Astrocyte (in vitro differentiated cells and primary cell): ENCODE measurements at regions not wholly inside any gene's neighbourhood (a gene's known extent, or its start where the extent isn't known, plus 50 kb on each side); places are given as distances from the start of the nearest gene placed in this dataset.
A peak's percentile ranks its signal among the peaks of the same experiment; 100 is the strongest.

Experiments used
- DNase-seq: peaks from one replicate; pipeline ENCODE4 v3.0.0-alpha.2; 2010; ENCODE audit warnings: low read depth
- FAIRE-seq: peaks from 2 replicates; lab custom pipeline; 2011; peaks lifted over from hg19 to GRCh38; lab: Jason Lieb, UNC
- H2AFZ ChIP-seq: 2 replicates; pipeline ENCODE4 v1.6.0; 2012; ENCODE audit warnings: low read depth, low read length, inconsistent platforms
- H3K27ac ChIP-seq: 2 replicates; pipeline ENCODE4 v1.5.1; 2011; ENCODE audit warnings: low read depth, low read length, inconsistent platforms
- H3K27me3 ChIP-seq: 2 replicates; pipeline ENCODE4 v1.6.0; 2011; ENCODE audit warnings: low read length, inconsistent platforms; ENCODE audit not compliant: insufficient read depth
- H3K36me3 ChIP-seq: 2 replicates; pipeline ENCODE4 v1.5.1; 2011; ENCODE audit warnings: low read length, inconsistent platforms; ENCODE audit not compliant: insufficient read depth
- H3K4me1 ChIP-seq: 2 replicates; pipeline ENCODE4 v1.5.1; 2011; ENCODE audit warnings: low read length, inconsistent platforms; ENCODE audit not compliant: insufficient read depth
- H3K4me2 ChIP-seq: 2 replicates; pipeline ENCODE4 v1.6.0; 2012; ENCODE audit warnings: low read length, inconsistent platforms
- H3K4me3 ChIP-seq: 2 replicates; pipeline ENCODE4 v1.5.1; 2011; ENCODE audit warnings: low read depth, mild to moderate bottlenecking, low read length, inconsistent platforms; ENCODE audit not compliant: insufficient read depth
- H3K79me2 ChIP-seq: 2 replicates; pipeline ENCODE4 v1.6.0; 2012; ENCODE audit warnings: mild to moderate bottlenecking, low read length, inconsistent platforms; ENCODE audit not compliant: insufficient read depth
- H3K9ac ChIP-seq: 2 replicates; pipeline ENCODE4 v1.6.0; 2012; ENCODE audit warnings: mild to moderate bottlenecking, low read length, inconsistent platforms
- H3K9me3 ChIP-seq: 2 replicates; pipeline ENCODE4 v1.5.1; 2012; ENCODE audit warnings: low read depth, mild to moderate bottlenecking, low read length, inconsistent platforms; ENCODE audit not compliant: insufficient read depth
- H4K20me1 ChIP-seq: 2 replicates; pipeline ENCODE4 v1.6.0; 2012; ENCODE audit warnings: low read length, inconsistent platforms; ENCODE audit not compliant: insufficient read depth
- H3K27ac Mint-ChIP-seq: one replicate; pipeline ENCODE4 v1.8.0; 2021; ENCODE audit warnings: mild to moderate bottlenecking, mixed read lengths; ENCODE audit not compliant: unreplicated experiment
- H3K27me3 Mint-ChIP-seq: one replicate; pipeline ENCODE4 v1.8.0; 2021; ENCODE audit warnings: low read depth, mixed read lengths; ENCODE audit not compliant: unreplicated experiment
- H3K36me3 Mint-ChIP-seq: one replicate; pipeline ENCODE4 v1.8.0; 2021; ENCODE audit warnings: low read depth, mixed read lengths; ENCODE audit not compliant: unreplicated experiment
- H3K4me1 Mint-ChIP-seq: one replicate; pipeline ENCODE4 v1.8.0; 2021; ENCODE audit warnings: low read depth, mixed read lengths; ENCODE audit not compliant: unreplicated experiment
- H3K4me3 Mint-ChIP-seq: one replicate; pipeline ENCODE4 v1.8.0; 2021; ENCODE audit warnings: mild to moderate bottlenecking, moderate library complexity, mixed read lengths; ENCODE audit not compliant: unreplicated experiment
- H3K9me3 Mint-ChIP-seq: one replicate; pipeline ENCODE4 v1.8.0; 2021; ENCODE audit warnings: mild to moderate bottlenecking, mixed read lengths; ENCODE audit not compliant: unreplicated experiment
- EZH2 ChIP-seq: IDR thresholded peaks from 2 replicates; pipeline ENCODE4 v1.6.1; 2012; ENCODE audit warnings: mild to moderate bottlenecking, low read length, inconsistent platforms; ENCODE audit not compliant: insufficient read depth
- TF ChIP-seq, protein P1 (sequence below): IDR thresholded peaks from 2 replicates; pipeline ENCODE4 v1.5.1; 2011; ENCODE audit warnings: low read depth, mild to moderate bottlenecking, inconsistent platforms, low read length, moderate library complexity; ENCODE audit not compliant: insufficient read depth

DNA sequence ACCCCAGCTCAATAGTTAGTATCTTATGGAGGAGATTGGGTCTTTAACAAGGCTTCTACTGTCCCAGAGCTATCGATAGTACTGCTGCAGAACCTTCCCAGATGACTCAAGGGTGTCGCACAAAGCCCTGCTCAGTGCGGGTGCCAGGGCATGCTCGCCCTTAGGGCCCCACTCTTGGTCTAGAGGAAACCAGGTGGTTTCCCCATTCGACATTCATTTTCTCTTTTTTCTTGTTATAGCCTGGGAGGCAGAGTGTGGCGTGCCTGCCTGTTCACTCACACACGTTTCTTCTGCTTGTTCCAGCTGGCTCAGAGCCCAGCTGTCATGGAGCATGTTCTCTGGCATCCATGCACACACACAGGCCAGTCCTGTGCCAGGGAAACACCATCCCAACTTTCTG lies 144.5 kb downstream of the SMIM20 start:
- Histone ChIP-seq H3K4me3 (no peak overlapping the region), H3K9me3 (no peaks in the 10 kb centered on the region), H3K27me3 (no peaks in the 10 kb centered on the region), H3K27ac (no peak overlapping the region), H4K20me1 (no peaks in the 10 kb centered on the region), H3K4me2 (no peak overlapping the region), H2AFZ (no peak overlapping the region), H3K79me2 (no peaks in the 10 kb centered on the region), H3K4me1 (no peaks in the 10 kb centered on the region), H3K9ac (no peak overlapping the region), H3K36me3 (no peaks in the 10 kb centered on the region)
- no peak overlapping the region for H3K27ac Mint-ChIP-seq
- FAIRE-seq (no peak), DNase-seq (no peak)
- H3K9me3 Mint-ChIP-seq, result peaks cover 9% of the 10 kb centered on the region
- peaks cover 4% of the 10 kb centered on the region for H3K27me3 Mint-ChIP-seq
- no peaks in the 10 kb centered on the region for H3K4me1 Mint-ChIP-seq
- H3K36me3 Mint-ChIP-seq, result no peaks in the 10 kb centered on the region
- TF ChIP-seq EZH2, result no peak
- TF ChIP-seq, protein P1, sequence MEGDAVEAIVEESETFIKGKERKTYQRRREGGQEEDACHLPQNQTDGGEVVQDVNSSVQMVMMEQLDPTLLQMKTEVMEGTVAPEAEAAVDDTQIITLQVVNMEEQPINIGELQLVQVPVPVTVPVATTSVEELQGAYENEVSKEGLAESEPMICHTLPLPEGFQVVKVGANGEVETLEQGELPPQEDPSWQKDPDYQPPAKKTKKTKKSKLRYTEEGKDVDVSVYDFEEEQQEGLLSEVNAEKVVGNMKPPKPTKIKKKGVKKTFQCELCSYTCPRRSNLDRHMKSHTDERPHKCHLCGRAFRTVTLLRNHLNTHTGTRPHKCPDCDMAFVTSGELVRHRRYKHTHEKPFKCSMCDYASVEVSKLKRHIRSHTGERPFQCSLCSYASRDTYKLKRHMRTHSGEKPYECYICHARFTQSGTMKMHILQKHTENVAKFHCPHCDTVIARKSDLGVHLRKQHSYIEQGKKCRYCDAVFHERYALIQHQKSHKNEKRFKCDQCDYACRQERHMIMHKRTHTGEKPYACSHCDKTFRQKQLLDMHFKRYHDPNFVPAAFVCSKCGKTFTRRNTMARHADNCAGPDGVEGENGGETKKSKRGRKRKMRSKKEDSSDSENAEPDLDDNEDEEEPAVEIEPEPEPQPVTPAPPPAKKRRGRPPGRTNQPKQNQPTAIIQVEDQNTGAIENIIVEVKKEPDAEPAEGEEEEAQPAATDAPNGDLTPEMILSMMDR, result no peak
- no peak overlapping the region for H3K4me3 Mint-ChIP-seq

- H3K4me1 Mint-ChIP-seq, result no peaks in the 10 kb centered on the region
- H3K36me3 Mint-ChIP-seq, result no peaks in the 10 kb centered on the region
- no peaks in the 10 kb centered on the region for H3K36me3 ChIP-seq
- H3K27me3 ChIP-seq, result no peaks in the 10 kb centered on the region
- H3K4me2 ChIP-seq, result no peak overlapping the region
- H3K9me3 Mint-ChIP-seq, result peaks cover 9% of the 10 kb centered on the region
- DNase-seq, result no peak
- no peaks in the 10 kb centered on the region for H4K20me1 ChIP-seq
- TF ChIP-seq, protein P1, result no peak
- no peak for TF ChIP-seq EZH2
- H3K4me3 Mint-ChIP-seq, result no peak overlapping the region
- H3K4me3 ChIP-seq, result no peak overlapping the region
- H3K9me3 ChIP-seq, result no peaks in the 10 kb centered on the region
- H3K27ac ChIP-seq, result no peak overlapping the region
- no peak for FAIRE-seq
- no peak overlapping the region for H3K27ac Mint-ChIP-seq
- H2AFZ ChIP-seq, result no peak overlapping the region
- H3K9ac ChIP-seq, result no peak overlapping the region
- no peaks in the 10 kb centered on the region for H3K4me1 ChIP-seq
- no peaks in the 10 kb centered on the region for H3K79me2 ChIP-seq
- peaks cover 3% of the 10 kb centered on the region for H3K27me3 Mint-ChIP-seq
Observed at GRCh38 chr4:26059391-26060154, 145.6 kb downstream of the SMIM20 start.

GRCh38 chr4:26060286-26060685 lies 146.3 kb downstream of the SMIM20 start:
- Histone ChIP-seq H3K4me3 (no peak overlapping the region), H3K4me2 (no peak overlapping the region), H3K36me3 (no peaks in the 10 kb centered on the region), H4K20me1 (no peaks in the 10 kb centered on the region), H3K27me3 (no peaks in the 10 kb centered on the region), H3K4me1 (no peaks in the 10 kb centered on the region), H3K9me3 (no peaks in the 10 kb centered on the region), H3K27ac (no peak overlapping the region), H3K9ac (no peak overlapping the region), H3K79me2 (no peaks in the 10 kb centered on the region), H2AFZ (no peak overlapping the region)
- FAIRE-seq, result no peak
- Mint-ChIP-seq H3K27me3 (peaks cover 3% of the 10 kb centered on the region), H3K27ac (no peak overlapping the region), H3K9me3 (peaks cover 9% of the 10 kb centered on the region), H3K4me1 (no peaks in the 10 kb centered on the region), H3K4me3 (no peak overlapping the region), H3K36me3 (no peaks in the 10 kb centered on the region)
- TF ChIP-seq, protein P1, result no peak
- no peak for TF ChIP-seq EZH2
- peak; percentile 49 for DNase-seq
